ENCODE measurements at regions not wholly inside any gene's neighbourhood (a gene's known extent, or its start where the extent isn't known, plus 50 kb on each side); places are given as distances from the start of the nearest gene placed in this dataset.

DNA sequence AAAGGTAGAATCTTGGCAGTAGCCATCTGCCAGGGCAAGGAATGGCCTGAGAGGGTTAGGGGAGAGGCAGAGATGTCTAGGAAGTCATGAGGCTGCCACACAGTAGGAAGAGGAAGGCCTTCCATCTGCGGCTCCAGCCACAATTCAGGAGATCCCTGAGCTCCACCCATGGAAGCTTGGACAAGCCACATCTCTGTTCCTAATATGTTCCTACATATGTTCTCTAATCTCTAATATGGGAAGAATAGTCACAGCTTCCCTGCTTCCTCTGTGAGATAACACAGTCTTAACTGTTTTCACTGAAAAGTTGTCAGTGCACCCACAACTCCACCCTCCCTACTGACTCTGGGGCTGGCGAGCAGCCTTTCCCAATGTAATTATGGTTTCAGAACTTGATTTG is 109.5 kb downstream of the CDC7 start:
- no peak for DNase-seq
- H3K27me3 ChIP-seq (replicated peaks in 1 of 4; ENCODE audit: control extremely low read depth in 1 of 4, control insufficient read depth in 3 of 4, insufficient read depth in 4 of 4, low read length in 3 of 4) = no peaks in the 10 kb centered on the region
- H3K27ac ChIP-seq (ENCODE audit: low read length in 2 of 2) = no peak overlapping the region
- TF ChIP-seq, protein P1, sequence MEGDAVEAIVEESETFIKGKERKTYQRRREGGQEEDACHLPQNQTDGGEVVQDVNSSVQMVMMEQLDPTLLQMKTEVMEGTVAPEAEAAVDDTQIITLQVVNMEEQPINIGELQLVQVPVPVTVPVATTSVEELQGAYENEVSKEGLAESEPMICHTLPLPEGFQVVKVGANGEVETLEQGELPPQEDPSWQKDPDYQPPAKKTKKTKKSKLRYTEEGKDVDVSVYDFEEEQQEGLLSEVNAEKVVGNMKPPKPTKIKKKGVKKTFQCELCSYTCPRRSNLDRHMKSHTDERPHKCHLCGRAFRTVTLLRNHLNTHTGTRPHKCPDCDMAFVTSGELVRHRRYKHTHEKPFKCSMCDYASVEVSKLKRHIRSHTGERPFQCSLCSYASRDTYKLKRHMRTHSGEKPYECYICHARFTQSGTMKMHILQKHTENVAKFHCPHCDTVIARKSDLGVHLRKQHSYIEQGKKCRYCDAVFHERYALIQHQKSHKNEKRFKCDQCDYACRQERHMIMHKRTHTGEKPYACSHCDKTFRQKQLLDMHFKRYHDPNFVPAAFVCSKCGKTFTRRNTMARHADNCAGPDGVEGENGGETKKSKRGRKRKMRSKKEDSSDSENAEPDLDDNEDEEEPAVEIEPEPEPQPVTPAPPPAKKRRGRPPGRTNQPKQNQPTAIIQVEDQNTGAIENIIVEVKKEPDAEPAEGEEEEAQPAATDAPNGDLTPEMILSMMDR (IDR thresholded peaks at IDR 0.05) = no peak
- TF ChIP-seq EZH2 (IDR thresholded peaks at IDR 0.05; ENCODE audit: borderline replicate concordance, insufficient read depth, low read depth, low read length, poor library complexity, severe bottlenecking) = no peak
- ChIA-PET CTCF (no interaction called here), POLR2A (no interaction called here)
- H3K4me2 ChIP-seq (replicated peaks; ENCODE audit: low read depth, low read length, poor library complexity, severe bottlenecking) = no peak overlapping the region
- Mint-ChIP-seq H3K4me3 (no peak overlapping the region), H3K27me3 (no peaks in the 10 kb centered on the region), H3K9me3 (ENCODE audit: insufficient read depth) (no peaks in the 10 kb centered on the region), H3K27ac (no peak overlapping the region), H3K4me1 (no peaks in the 10 kb centered on the region)
- no peaks in the 10 kb centered on the region for H3K4me1 ChIP-seq (ENCODE audit: control insufficient read depth in 2 of 2, insufficient read depth in 2 of 2, low read length in 2 of 2)
- no peak overlapping the region for H3K9ac ChIP-seq (ENCODE audit: low read length)
- no peaks in the 10 kb centered on the region for H4K20me1 ChIP-seq (ENCODE audit: control insufficient read depth, insufficient read depth, low read length, poor library complexity, severe bottlenecking)
- H3K4me3 ChIP-seq (ENCODE audit: control extremely low read depth in 1 of 5, extremely low read depth in 1 of 5, insufficient read depth in 1 of 5, low read depth in 2 of 5, low read length in 4 of 5) = no peak overlapping the region
- WGBS (ENCODE audit: insufficient coverage) = no CpG with 5 or more reads among the region's 2 CpGs
- intact Hi-C loops (cut with micrococcal nuclease) = no loop called here
- H2AFZ ChIP-seq (ENCODE audit: insufficient read depth, low read depth, low read length, poor library complexity, severe bottlenecking) = no peak overlapping the region
- no peaks in the 10 kb centered on the region for H3K36me3 ChIP-seq (replicated peaks in 1 of 2; ENCODE audit: control extremely low read depth in 1 of 2, control insufficient read depth in 1 of 2, extremely low read depth in 1 of 2, insufficient read depth in 2 of 2, low read length in 1 of 2)
- ATAC-seq (ENCODE audit: low read depth) = no peak
- no peaks in the 10 kb centered on the region for H3K9me3 ChIP-seq (ENCODE audit: control extremely low read depth in 1 of 3, control insufficient read depth in 2 of 3, insufficient read depth in 1 of 3, low read length in 2 of 3)
- no peaks in the 10 kb centered on the region for H3K79me2 ChIP-seq (ENCODE audit: control insufficient read depth, insufficient read depth, low read length)

DNA sequence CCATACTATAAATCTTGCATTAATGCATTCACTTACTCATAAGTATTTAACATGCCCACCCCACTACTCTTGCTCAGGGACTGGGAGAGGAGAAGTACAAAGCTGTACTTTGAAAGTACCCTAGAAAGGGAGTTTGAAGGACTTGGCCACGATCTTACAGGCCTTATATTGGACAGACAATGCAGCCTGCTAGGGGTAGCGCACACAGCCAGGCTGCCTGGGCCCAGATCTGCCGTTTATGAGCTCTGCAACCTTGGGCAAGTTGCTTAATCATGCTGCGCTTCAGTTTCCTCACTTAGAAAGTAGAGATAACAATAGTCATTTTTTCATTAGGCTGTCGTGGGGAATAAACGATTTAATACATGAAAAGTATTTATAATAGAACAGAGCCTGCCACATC is 110.1 kb downstream of the CDC7 start:
- no peak overlapping the region for H3K27ac Mint-ChIP-seq
- Histone ChIP-seq H3K27ac (ENCODE audit: low read length in 2 of 2) (no peak overlapping the region), H4K20me1 (ENCODE audit: control insufficient read depth, insufficient read depth, low read length, poor library complexity, severe bottlenecking) (no peaks in the 10 kb centered on the region), H3K4me2 (replicated peaks; ENCODE audit: low read depth, low read length, poor library complexity, severe bottlenecking) (no peak overlapping the region), H3K36me3 (replicated peaks in 1 of 2; ENCODE audit: control extremely low read depth in 1 of 2, control insufficient read depth in 1 of 2, extremely low read depth in 1 of 2, insufficient read depth in 2 of 2, low read length in 1 of 2) (no peaks in the 10 kb centered on the region), H3K27me3 (replicated peaks in 1 of 4; ENCODE audit: control extremely low read depth in 1 of 4, control insufficient read depth in 3 of 4, insufficient read depth in 4 of 4, low read length in 3 of 4) (no peaks in the 10 kb centered on the region), H3K9ac (ENCODE audit: low read length) (no peak overlapping the region), H2AFZ (ENCODE audit: insufficient read depth, low read depth, low read length, poor library complexity, severe bottlenecking) (no peak overlapping the region), H3K9me3 (ENCODE audit: control extremely low read depth in 1 of 3, control insufficient read depth in 2 of 3, insufficient read depth in 1 of 3, low read length in 2 of 3) (no peaks in the 10 kb centered on the region), H3K4me3 (ENCODE audit: control extremely low read depth in 1 of 5, extremely low read depth in 1 of 5, insufficient read depth in 1 of 5, low read depth in 2 of 5, low read length in 4 of 5) (no peak overlapping the region), H3K79me2 (ENCODE audit: control insufficient read depth, insufficient read depth, low read length) (no peaks in the 10 kb centered on the region), H3K4me1 (ENCODE audit: control insufficient read depth in 2 of 2, insufficient read depth in 2 of 2, low read length in 2 of 2) (no peaks in the 10 kb centered on the region)
- H3K4me3 Mint-ChIP-seq = no peak overlapping the region
- no peak for ATAC-seq (ENCODE audit: low read depth)
- H3K27me3 Mint-ChIP-seq = no peaks in the 10 kb centered on the region
- ChIA-PET POLR2A (no interaction called here), CTCF (no interaction called here)
- H3K4me1 Mint-ChIP-seq = no peaks in the 10 kb centered on the region
- DNase-seq = no peak
- TF ChIP-seq, protein P1 (IDR thresholded peaks at IDR 0.05) = no peak
- no peak for TF ChIP-seq EZH2 (IDR thresholded peaks at IDR 0.05; ENCODE audit: borderline replicate concordance, insufficient read depth, low read depth, low read length, poor library complexity, severe bottlenecking)
- H3K9me3 Mint-ChIP-seq (ENCODE audit: insufficient read depth) = no peaks in the 10 kb centered on the region
- 80% methylated on average over 2 of the region's 6 CpGs for WGBS (ENCODE audit: insufficient coverage)
- intact Hi-C loops (cut with micrococcal nuclease) = no loop called here
